Body of pancreas (tissue), 4 donors: ENCODE measurements at regions not wholly inside any gene's neighbourhood (a gene's known extent, or its start where the extent isn't known, plus 50 kb on each side); places are given as distances from the start of the nearest gene placed in this dataset.

ENCODE experiments used
- ATAC-seq: fragments of 150-250 bp; one replicate; pipeline ENCODE4 v1.9.1; 2016
- DNase-seq, 4 donors: peaks; one replicate each; pipeline ENCODE4 v3.0.0-alpha.2; 2019
- H3K27ac ChIP-seq, 4 donors: fragments of 200-600 bp; sonication (generic); 1 replicate in 3 of 4; 2 replicates in 1 of 4; pipeline versions ENCODE4 v1.5.1 to v1.6.1; 2016 to 2019; ENCODE audit warnings: mild to moderate bottlenecking in 1 of 4, mixed read lengths in 1 of 4, moderate library complexity in 1 of 4
- H3K27me3 ChIP-seq, 2 donors: fragments of 200-600 bp; sonication (generic); one replicate each; pipeline ENCODE4 v1.6.0; 2016; ENCODE audit warnings: mild to moderate bottlenecking in 1 of 2
- H3K36me3 ChIP-seq, 2 donors: fragments of 200-600 bp; sonication (generic); replicated peaks in 1 of 2; 2 replicates each; pipeline ENCODE4 v1.5.1; 2016; ENCODE audit warnings: low read depth in 2 of 2; ENCODE audit not compliant: insufficient read depth in 1 of 2
- H3K4me1 ChIP-seq: fragments of 200-600 bp; sonication (generic); one replicate; pipeline ENCODE4 v1.6.0; 2016
- H3K4me3 ChIP-seq, 2 donors: fragments of 200-600 bp; sonication (generic); 1 replicate in 1 of 2; 2 replicates in 1 of 2; pipeline ENCODE4 v1.5.1; 2016 to 2019
- H3K9me3 ChIP-seq, 3 donors: fragments of 200-600 bp; sonication (generic); 1 replicate in 2 of 3; 2 replicates in 1 of 3; pipeline ENCODE4 v1.5.1; 2016
- POLR2A ChIP-seq, 3 donors: fragments of 450-650 bp; IDR thresholded peaks; one replicate each; pipeline ENCODE4 v1.6.1; 2016; ENCODE audit warnings: antibody characterized with exemption in 3 of 3, mild to moderate bottlenecking in 2 of 3
- WGBS, 2 donors: methylation state at CpG; one replicate each; pipeline ENCODE4 v1.1.5; 2017; 5-methylcytosine and 5-hydroxymethylcytosine counted together
- intact Hi-C: fragments of 100-400 bp; cut with DNase I; formaldehyde crosslinking; loops from one replicate; pipeline ENCODE4 v1.15.1; 2023
- TF ChIP-seq, protein P1 (sequence below), 7 experiments: fragments of 450-650 bp in 4 of 7; fragments of 200-600 bp in 3 of 7; sonication (generic) in 3 of 7; IDR thresholded peaks; one replicate each; pipeline ENCODE4 v1.5.1; 2016 to 2019; ENCODE audit warnings: antibody characterized with exemption in 7 of 7

DNA sequence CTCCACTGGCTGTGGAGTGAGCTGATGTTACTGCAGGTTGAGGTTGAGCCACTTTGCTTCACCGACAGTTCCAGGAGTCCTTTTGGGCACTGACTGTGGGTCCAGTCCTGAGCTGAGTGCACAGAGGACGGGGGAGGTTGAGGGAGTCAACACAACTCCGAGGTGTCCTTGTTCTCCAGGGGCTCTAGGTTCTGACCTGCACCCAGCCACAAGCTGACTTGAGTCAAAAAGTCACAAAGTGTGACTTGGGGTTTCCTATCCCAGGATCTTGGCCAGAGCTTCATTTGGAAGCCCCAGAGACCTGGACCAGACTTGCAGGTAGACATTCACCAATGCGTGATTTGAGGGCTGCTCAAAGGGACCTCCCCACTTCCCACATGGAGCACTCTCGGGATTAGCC is 95.0 kb downstream of the FAM43A start:
- 68 to 81% methylated on average over 4 to 5 of the region's 5 CpGs for WGBS, 2 donors

DNA sequence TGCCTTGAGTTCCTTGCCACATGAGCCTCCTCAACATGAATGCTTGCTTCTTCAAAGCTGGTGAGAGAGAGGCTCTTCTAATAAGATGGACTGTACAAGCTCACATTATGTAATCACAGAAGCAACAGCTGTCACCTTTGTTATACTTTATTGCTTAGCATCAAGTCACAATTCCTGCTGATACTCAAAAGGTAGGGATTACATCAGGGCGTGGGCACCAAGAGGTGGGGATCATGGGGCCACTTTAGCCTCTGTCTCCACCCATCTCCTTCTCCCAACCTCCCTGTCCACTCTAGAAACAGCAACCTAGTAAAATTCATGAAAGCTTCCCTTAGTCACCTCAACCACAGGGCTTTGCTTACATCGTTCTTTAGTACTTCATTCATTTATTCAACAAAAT is 95.9 kb downstream of the FAM43A start:
- ATAC-seq (no peak), DNase-seq (no peak)
- intact Hi-C loops, result no loop called here
- no peak overlapping the region for H3K4me3 ChIP-seq
- no peak overlapping the region for H3K27ac ChIP-seq
- 64 to 65% methylated on average over 2 of the region's 2 CpGs for WGBS, 2 donors
- TF ChIP-seq, protein P1, sequence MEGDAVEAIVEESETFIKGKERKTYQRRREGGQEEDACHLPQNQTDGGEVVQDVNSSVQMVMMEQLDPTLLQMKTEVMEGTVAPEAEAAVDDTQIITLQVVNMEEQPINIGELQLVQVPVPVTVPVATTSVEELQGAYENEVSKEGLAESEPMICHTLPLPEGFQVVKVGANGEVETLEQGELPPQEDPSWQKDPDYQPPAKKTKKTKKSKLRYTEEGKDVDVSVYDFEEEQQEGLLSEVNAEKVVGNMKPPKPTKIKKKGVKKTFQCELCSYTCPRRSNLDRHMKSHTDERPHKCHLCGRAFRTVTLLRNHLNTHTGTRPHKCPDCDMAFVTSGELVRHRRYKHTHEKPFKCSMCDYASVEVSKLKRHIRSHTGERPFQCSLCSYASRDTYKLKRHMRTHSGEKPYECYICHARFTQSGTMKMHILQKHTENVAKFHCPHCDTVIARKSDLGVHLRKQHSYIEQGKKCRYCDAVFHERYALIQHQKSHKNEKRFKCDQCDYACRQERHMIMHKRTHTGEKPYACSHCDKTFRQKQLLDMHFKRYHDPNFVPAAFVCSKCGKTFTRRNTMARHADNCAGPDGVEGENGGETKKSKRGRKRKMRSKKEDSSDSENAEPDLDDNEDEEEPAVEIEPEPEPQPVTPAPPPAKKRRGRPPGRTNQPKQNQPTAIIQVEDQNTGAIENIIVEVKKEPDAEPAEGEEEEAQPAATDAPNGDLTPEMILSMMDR (IDR thresholded peaks at IDR 0.05), result no peak
- TF ChIP-seq POLR2A (IDR thresholded peaks at IDR 0.05), result no peak
- no peaks in the 10 kb centered on the region for H3K9me3 ChIP-seq
- no peaks in the 10 kb centered on the region for H3K27me3 ChIP-seq
- H3K36me3 ChIP-seq, result no peaks in the 10 kb centered on the region
- no peaks in the 10 kb centered on the region for H3K4me1 ChIP-seq

More for the DNA sequence above, 95.0 kb downstream of the FAM43A start:
- Histone ChIP-seq H3K4me1 (no peaks in the 10 kb centered on the region), H3K9me3 (no peaks in the 10 kb centered on the region), H3K36me3 (no peaks in the 10 kb centered on the region), H3K4me3 (no peak overlapping the region), H3K27ac (no peak overlapping the region), H3K27me3 (no peaks in the 10 kb centered on the region)
- ATAC-seq (no peak), DNase-seq (no peak)
- TF ChIP-seq, protein P1 (IDR thresholded peaks at IDR 0.05), result no peak
- no peak for TF ChIP-seq POLR2A (IDR thresholded peaks at IDR 0.05)
- intact Hi-C loops, result no loop called here

DNA sequence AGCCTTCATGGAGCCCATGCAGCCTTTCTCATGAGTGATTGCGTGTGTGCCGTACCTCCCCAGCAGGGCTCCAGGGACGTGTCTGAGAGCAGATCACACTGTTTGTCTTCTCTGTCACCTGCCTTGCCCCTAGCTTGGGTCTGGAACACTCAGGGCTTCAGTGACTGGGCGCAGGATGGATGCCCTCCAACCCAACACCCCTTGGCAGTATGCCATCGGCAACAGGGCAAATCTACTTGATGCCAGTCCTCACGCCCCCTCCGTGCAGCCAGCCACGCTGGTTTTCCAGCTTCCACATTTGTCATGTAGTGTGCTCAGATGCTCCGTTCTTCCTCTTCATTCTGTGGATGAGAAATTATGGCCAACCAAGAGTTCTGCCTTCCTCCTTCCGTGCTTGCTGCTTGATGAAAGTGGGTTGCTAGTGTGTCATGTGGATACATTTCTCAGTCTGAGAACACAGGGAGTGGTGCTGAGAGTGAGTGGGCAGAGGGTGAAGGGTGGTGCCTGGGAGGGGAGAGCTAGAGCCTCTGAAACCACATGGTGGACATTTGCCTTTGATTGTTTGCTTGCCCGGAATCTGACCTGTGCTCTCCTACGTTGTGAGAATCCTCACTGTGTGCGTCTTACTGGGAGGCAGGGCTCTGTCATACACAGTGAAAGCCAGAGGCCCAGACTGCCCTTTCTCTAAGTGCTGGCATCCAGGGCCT is 97.2 kb downstream of the FAM43A start:
- Histone ChIP-seq H3K27ac (no peak overlapping the region), H3K9me3 (no peaks in the 10 kb centered on the region), H3K36me3 (no peaks in the 10 kb centered on the region), H3K27me3 (no peaks in the 10 kb centered on the region), H3K4me3 (no peak overlapping the region), H3K4me1 (no peaks in the 10 kb centered on the region)
- 64 to 84% methylated on average over 11 to 13 of the region's 13 CpGs for WGBS, 2 donors
- intact Hi-C loops, result no loop called here
- DNase-seq, result no peak
- TF ChIP-seq POLR2A (IDR thresholded peaks at IDR 0.05), result no peak
- TF ChIP-seq, protein P1 (IDR thresholded peaks at IDR 0.05), result no peak
- no peak for ATAC-seq

DNA sequence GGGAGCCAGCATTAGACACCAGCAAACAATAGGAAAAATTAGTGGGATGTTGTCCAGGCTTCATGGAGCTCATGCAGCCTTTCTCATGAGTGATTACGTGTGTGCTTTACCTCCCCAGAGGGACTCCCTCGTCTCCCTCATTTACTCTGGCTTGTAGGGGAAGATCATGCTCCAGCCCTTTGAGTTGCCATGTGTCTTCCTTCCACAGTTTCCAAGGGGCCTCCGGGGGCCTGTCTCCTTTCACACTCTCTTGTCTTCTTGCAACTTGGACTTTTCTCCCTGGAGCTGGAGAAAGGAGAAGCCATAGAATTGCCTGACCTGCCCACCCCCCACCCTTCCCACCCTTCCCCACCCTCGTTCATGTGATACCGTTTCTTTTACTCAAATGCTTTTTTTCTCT is 98.7 kb downstream of the FAM43A start:
- no peak overlapping the region for H3K4me3 ChIP-seq
- no peaks in the 10 kb centered on the region for H3K9me3 ChIP-seq
- no peak overlapping the region for H3K27ac ChIP-seq
- no peaks in the 10 kb centered on the region for H3K27me3 ChIP-seq
- DNase-seq (no peak), ATAC-seq (no peak)
- no peak for TF ChIP-seq POLR2A (IDR thresholded peaks at IDR 0.05)
- TF ChIP-seq, protein P1 (IDR thresholded peaks at IDR 0.05), result no peak
- intact Hi-C loops, result no loop called here
- no peaks in the 10 kb centered on the region for H3K4me1 ChIP-seq
- WGBS, 2 donors, result 79 to 80% methylated on average over 5 of the region's 5 CpGs
- no peaks in the 10 kb centered on the region for H3K36me3 ChIP-seq

DNA sequence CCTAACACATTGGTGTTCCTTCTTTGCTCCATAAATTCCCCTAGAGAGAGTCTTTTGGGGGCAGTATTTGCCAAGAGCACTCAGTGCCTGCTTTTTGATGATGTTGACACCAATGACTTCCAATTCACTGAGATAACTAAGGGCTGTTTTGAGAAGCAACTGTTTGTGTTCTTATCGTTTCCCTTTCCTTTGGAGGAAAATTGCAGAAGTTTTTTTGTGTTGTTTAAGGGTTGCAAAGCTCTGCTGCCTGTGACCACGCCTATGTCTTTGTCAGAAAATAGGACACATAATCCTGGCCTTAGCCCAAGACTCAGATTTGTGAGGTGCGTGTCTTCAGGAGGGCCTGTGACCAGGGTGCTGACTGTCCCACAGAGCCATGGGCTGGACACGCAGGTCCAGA is 99.6 kb downstream of the FAM43A start:
- Histone ChIP-seq H3K4me1 (no peaks in the 10 kb centered on the region), H3K27me3 (no peaks in the 10 kb centered on the region), H3K27ac (no peak overlapping the region), H3K4me3 (no peak overlapping the region), H3K9me3 (no peaks in the 10 kb centered on the region), H3K36me3 (no peaks in the 10 kb centered on the region)
- intact Hi-C loops, result no loop called here
- ATAC-seq (no peak), DNase-seq (no peak)
- 65 to 83% methylated on average over 4 of the region's 4 CpGs for WGBS, 2 donors
- TF ChIP-seq, protein P1 (IDR thresholded peaks at IDR 0.05), result no peak
- no peak for TF ChIP-seq POLR2A (IDR thresholded peaks at IDR 0.05)
